GM21825 (cell line): ENCODE measurements at regions not wholly inside any gene's neighbourhood (a gene's known extent, or its start where the extent isn't known, plus 50 kb on each side); places are given as distances from the start of the nearest gene placed in this dataset.

Experiments used
- ATAC-seq: cut with Tn5 transposase; IDR thresholded peaks from one replicate; pipeline ENCODE4 v1.9.1; 2021; ENCODE audit warnings: mild to moderate bottlenecking, moderate library complexity; ENCODE audit not compliant: unreplicated experiment

GRCh38 chr15:93583968-93584367, 495.0 kb upstream of the RGMA start:
- ATAC-seq = no peak

- ATAC-seq = no peak
Observed at GRCh38 chr15:93583552-93583951, 494.5 kb upstream of the RGMA start.

- no peak for ATAC-seq
Observed at GRCh38 chr15:93570527-93570926, 481.5 kb upstream of the RGMA start.

- no peak for ATAC-seq
Observed at GRCh38 chr15:93566762-93567161, 477.8 kb upstream of the RGMA start.

GRCh38 chr15:93565201-93565600, 476.2 kb upstream of the RGMA start:
- ATAC-seq = no peak

- ATAC-seq = no peak
Observed at GRCh38 chr15:93563218-93563617, 474.2 kb upstream of the RGMA start.

GRCh38 chr15:93562395-93563123, 473.5 kb upstream of the RGMA start:
- no peak for ATAC-seq

GRCh38 chr15:93557696-93558095, 468.7 kb upstream of the RGMA start:
- no peak for ATAC-seq

- no peak for ATAC-seq
Observed at GRCh38 chr15:93553167-93553935, 464.3 kb upstream of the RGMA start.

GRCh38 chr15:93543093-93543492, 454.1 kb upstream of the RGMA start:
- no peak for ATAC-seq

GRCh38 chr15:93527374-93528050, 438.5 kb upstream of the RGMA start:
- ATAC-seq = no peak

- ATAC-seq = no peak
Observed at GRCh38 chr15:93524432-93524831, 435.4 kb upstream of the RGMA start.

- no peak for ATAC-seq
Observed at GRCh38 chr15:93523481-93523880, 434.5 kb upstream of the RGMA start.

GRCh38 chr15:93520206-93520605, 431.2 kb upstream of the RGMA start:
- no peak for ATAC-seq

GRCh38 chr15:93519599-93519998, 430.6 kb upstream of the RGMA start:
- no peak for ATAC-seq

GRCh38 chr15:93517176-93517575, 428.2 kb upstream of the RGMA start:
- no peak for ATAC-seq

- no peak for ATAC-seq
Observed at GRCh38 chr15:93515256-93516051, 426.4 kb upstream of the RGMA start.

GRCh38 chr15:93506646-93507045, 417.6 kb upstream of the RGMA start:
- ATAC-seq = no peak

- no peak for ATAC-seq
Observed at GRCh38 chr15:93505506-93505905, 416.5 kb upstream of the RGMA start.

- ATAC-seq = no peak
Observed at GRCh38 chr15:93501946-93502345, 412.9 kb upstream of the RGMA start.

GRCh38 chr15:93500155-93500554, 411.1 kb upstream of the RGMA start:
- ATAC-seq = no peak
